Calu3 (cell line): ENCODE measurements at regions not wholly inside any gene's neighbourhood (a gene's known extent, or its start where the extent isn't known, plus 50 kb on each side); places are given as distances from the start of the nearest gene placed in this dataset.

Experiments used
- BruUV-seq: library from RNA; stranded (reverse); fragments of 400-500 nt; replicated peaks from 2 replicates; lab custom pipeline; 2021; lab: Mats Ljungman, UMichigan
- CTCF ChIA-PET: fragments of 300-600 bp; sonication (Branson Sonifier 250); formaldehyde crosslinking; loops from one replicate; lab custom pipeline; 2022; ENCODE audit warnings: antibody characterized with exemption; lab: Charles Lee
- DNase-seq: peaks from one replicate; pipeline ENCODE4 v3.0.0; 2022
- H3K27ac Mint-ChIP-seq: one replicate; pipeline ENCODE4 v1.8.0; 2022; ENCODE audit warnings: mixed read lengths; ENCODE audit not compliant: unreplicated experiment
- H3K27me3 Mint-ChIP-seq: one replicate; pipeline ENCODE4 v1.8.0; 2022; ENCODE audit warnings: mixed read lengths; ENCODE audit not compliant: unreplicated experiment
- H3K36me3 Mint-ChIP-seq: one replicate; pipeline ENCODE4 v1.8.0; 2022; ENCODE audit warnings: mild to moderate bottlenecking, moderate library complexity, mixed read lengths; ENCODE audit not compliant: insufficient read depth, unreplicated experiment
- H3K4me1 Mint-ChIP-seq: one replicate; pipeline ENCODE4 v1.8.0; 2022; ENCODE audit warnings: mild to moderate bottlenecking, low read depth, mixed read lengths; ENCODE audit not compliant: unreplicated experiment
- H3K4me3 Mint-ChIP-seq: one replicate; pipeline ENCODE4 v1.8.0; 2022; ENCODE audit warnings: mild to moderate bottlenecking, low read depth, moderate library complexity, mixed read lengths; ENCODE audit not compliant: unreplicated experiment
- H3K9me3 Mint-ChIP-seq: one replicate; pipeline ENCODE4 v1.8.0; 2022; ENCODE audit warnings: low read depth, mixed read lengths; ENCODE audit not compliant: unreplicated experiment
- intact Hi-C: fragments of 100-400 bp; cut with micrococcal nuclease; formaldehyde crosslinking; loops from one replicate; pipeline ENCODE4 v1.10.0; 2022; ENCODE audit not compliant: unreplicated experiment
- TF ChIP-seq, protein P1 (sequence below): fragments of 200-600 bp; IDR thresholded peaks from one replicate; pipeline ENCODE4 v1.8.0; 2022; ENCODE audit warnings: antibody characterized with exemption; ENCODE audit not compliant: unreplicated experiment

DNA sequence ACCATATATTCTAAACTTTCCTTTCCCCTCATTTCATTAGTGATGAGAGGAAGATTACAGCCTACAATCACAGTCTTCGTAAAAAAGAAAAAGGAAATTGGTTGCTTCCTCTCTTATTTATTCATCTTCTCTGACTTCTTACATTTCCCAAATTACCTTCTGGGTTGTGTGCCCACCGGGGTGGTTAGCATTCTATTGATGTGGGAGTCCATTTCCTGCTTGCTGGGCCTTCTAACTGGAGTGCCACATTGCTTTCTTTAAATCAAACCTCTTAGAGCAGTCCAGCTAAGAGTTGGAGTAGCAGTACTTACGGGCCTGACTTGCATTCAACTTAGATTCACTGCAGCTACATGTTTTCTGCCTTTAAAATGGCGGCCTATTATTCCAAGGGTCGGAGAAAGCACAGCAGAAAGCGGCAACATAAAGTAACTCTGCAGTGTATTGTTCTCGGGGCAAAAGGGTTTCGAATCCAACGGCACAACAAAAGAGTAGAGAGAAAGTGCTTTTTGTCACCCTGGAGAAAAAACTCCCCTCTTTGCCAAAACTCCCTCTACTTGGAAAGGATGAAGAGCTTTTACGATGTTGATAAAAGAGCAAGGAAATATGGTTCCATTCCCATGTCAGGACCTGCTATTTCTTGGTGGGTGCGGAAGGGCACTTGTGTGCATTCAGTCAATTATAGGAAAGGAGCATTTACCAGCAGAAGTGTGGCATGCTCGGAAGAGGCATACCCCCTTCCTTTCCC lies 110.6 kb upstream of the DLX2 start:
- Mint-ChIP-seq H3K27me3 (no peaks in the 10 kb centered on the region), H3K9me3 (no peaks in the 10 kb centered on the region), H3K4me1 (no peaks in the 10 kb centered on the region), H3K4me3 (no peak overlapping the region), H3K36me3 (no peaks in the 10 kb centered on the region), H3K27ac (no peak overlapping the region)
- intact Hi-C loops, result no loop called here
- TF ChIP-seq, protein P1, sequence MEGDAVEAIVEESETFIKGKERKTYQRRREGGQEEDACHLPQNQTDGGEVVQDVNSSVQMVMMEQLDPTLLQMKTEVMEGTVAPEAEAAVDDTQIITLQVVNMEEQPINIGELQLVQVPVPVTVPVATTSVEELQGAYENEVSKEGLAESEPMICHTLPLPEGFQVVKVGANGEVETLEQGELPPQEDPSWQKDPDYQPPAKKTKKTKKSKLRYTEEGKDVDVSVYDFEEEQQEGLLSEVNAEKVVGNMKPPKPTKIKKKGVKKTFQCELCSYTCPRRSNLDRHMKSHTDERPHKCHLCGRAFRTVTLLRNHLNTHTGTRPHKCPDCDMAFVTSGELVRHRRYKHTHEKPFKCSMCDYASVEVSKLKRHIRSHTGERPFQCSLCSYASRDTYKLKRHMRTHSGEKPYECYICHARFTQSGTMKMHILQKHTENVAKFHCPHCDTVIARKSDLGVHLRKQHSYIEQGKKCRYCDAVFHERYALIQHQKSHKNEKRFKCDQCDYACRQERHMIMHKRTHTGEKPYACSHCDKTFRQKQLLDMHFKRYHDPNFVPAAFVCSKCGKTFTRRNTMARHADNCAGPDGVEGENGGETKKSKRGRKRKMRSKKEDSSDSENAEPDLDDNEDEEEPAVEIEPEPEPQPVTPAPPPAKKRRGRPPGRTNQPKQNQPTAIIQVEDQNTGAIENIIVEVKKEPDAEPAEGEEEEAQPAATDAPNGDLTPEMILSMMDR, result no peak
- DNase-seq, result no peak
- CTCF ChIA-PET, result no interaction called here
- BruUV-seq, result no TSS peak

DNA sequence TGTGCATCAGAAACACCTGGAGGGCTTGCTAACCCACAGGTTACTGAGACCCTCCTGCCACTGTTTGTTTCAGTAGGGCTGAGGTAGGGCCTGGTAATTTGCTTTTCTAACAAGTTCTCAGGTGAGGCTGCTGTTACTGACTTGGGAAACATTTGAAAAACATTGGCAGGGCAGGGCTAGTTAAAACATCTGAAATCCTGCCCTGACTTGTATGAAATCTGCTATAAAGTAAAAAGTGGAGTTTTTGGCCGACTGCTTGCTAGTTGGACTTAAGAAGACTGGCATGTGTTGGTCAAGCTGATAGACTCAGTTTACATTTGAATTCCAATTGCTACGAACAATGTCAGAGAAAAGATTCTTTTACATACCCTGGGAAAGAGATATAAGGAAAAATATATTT lies 111.6 kb upstream of the DLX2 start:
- H3K4me3 Mint-ChIP-seq, result no peak overlapping the region
- H3K4me1 Mint-ChIP-seq, result no peaks in the 10 kb centered on the region
- no TSS peak for BruUV-seq
- H3K27ac Mint-ChIP-seq, result no peak overlapping the region
- no peaks in the 10 kb centered on the region for H3K27me3 Mint-ChIP-seq
- intact Hi-C loops, result no loop called here
- H3K36me3 Mint-ChIP-seq, result no peaks in the 10 kb centered on the region
- CTCF ChIA-PET, result no interaction called here
- no peaks in the 10 kb centered on the region for H3K9me3 Mint-ChIP-seq
- TF ChIP-seq, protein P1, result no peak
- no peak for DNase-seq

DNA sequence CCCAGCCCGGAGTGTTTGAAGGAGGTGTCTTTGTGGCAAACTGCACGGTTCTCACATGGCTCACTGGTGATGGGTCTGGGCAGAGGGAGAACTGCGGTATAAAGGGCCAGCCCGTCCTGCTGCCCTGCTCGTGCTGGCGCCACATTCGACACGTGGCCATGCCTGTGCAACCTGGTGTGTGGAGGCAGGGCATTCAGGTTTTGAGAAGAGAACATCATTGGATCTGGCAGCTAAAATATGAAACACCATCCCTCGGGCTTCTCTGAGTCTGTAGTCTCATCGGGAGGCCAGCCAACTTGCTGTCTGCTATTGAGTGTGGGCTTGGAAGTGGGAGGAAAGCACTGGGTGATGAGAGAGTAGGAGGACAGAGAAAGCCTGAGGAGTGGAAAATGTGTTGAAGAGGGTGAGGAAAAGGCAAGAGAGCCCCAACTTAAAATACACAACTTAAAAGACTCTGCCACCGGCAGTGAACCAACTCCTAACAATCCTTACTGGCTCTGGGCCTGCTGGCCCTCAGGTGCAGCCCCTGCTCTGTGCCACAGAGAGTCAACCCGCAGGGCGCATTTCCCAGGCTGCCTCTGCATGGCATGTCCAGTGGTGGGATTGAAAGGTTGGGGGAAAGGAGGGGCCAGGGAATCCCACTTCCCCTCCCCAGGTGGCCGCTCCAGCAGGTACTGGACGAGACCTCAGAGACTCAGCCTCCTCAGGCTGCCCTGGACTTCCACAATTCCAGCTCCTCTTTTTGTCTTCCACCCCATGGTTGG lies 112.7 kb upstream of the DLX2 start:
- Mint-ChIP-seq H3K4me3 (no peak overlapping the region), H3K36me3 (no peaks in the 10 kb centered on the region), H3K27ac (no peak overlapping the region), H3K27me3 (no peaks in the 10 kb centered on the region), H3K4me1 (no peaks in the 10 kb centered on the region), H3K9me3 (no peaks in the 10 kb centered on the region)
- TF ChIP-seq, protein P1, result no peak
- CTCF ChIA-PET, result interaction anchor here (0.8 kb wide), 1 partner anchor 41 kb away, joined by 4 read pairs; no protein-coding TSS in a partner anchor
- no TSS peak for BruUV-seq
- intact Hi-C loops, result no loop called here
- no peak for DNase-seq

DNA sequence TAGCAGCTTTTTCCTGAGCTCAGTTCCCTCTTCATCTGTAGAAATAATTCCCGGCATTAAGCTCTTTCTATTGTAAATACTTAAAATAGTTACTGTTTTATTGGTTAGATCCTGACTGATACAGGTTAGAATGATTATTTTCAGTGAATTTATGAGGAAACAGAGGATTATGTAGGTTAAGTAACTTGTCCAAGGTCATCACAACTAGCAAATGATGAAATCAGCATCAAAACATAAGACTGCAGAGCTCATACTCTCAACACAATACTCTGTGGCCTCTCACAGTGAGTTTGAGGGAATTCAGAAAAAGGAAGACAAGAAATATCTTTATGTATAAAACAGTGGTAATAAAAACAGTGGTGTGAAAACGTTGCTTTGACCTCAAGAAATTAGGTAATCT lies 113.2 kb upstream of the DLX2 start:
- Mint-ChIP-seq H3K4me1 (no peaks in the 10 kb centered on the region), H3K9me3 (no peaks in the 10 kb centered on the region), H3K27me3 (no peaks in the 10 kb centered on the region), H3K27ac (no peak overlapping the region), H3K36me3 (no peaks in the 10 kb centered on the region), H3K4me3 (no peak overlapping the region)
- intact Hi-C loops, result no loop called here
- no TSS peak for BruUV-seq
- CTCF ChIA-PET, result interaction anchor here (0.8 kb wide), 1 partner anchor 41 kb away, joined by 4 read pairs; no protein-coding TSS in a partner anchor
- TF ChIP-seq, protein P1, result no peak
- DNase-seq, result no peak
